ENCODE measurements at regions not wholly inside any gene's neighbourhood (a gene's known extent, or its start where the extent isn't known, plus 50 kb on each side); places are given as distances from the start of the nearest gene placed in this dataset.
"Not testable (repeated sequence)": the region's sequence is repeated elsewhere in the genome, so short reads cannot be mapped to it uniquely, and the experiment has no call there.

DNA sequence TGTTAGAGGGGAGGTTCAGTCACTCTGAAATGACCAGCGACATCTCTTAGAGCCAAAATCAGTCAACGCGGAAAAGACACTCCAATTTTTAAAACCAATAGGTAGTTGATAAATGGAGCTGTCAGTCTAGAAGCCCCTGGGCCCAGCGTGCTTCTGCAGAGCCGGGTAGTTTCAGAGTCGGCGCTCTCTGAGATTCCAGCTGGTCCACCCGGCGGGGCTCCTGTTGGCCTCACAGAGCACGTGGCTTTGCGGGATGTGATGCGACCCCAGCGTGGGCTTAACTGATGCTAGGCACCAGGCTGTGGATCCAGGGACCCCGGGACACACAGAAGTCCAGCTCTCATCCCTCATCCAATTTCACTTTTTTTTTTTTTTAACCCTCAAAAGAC lies 245.9 kb downstream of the BCL2L11 start:
- DNase-seq (ENCODE audit: low read depth in 1 of 2, low spot score in 1 of 2); H3K27me3 ChIP-seq (ENCODE audit: insufficient read depth, poor library complexity, severe bottlenecking): not testable (repeated sequence)

DNA sequence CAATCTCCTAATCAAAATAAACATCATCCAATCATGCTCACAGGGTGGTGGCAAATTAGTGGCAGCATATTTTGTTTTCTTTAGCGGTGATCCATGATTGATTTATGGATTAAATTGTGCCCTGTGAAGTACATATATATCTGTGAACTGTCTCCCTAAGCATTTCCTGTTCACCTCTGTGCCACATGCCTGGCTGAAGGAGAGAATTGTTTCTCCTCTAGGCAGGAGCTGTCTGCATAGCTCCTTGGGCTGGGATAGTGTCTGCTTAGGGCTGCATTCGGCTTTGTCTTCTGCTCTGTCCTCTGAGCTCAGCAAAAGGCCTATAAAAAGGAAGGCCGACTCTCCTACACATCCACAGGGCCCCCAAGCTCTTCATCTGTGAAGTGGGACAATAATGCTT lies 246.4 kb downstream of the BCL2L11 start:
- H3K4me3 ChIP-seq (replicated peaks; ENCODE audit: insufficient read depth, low read length); H3K27me3 ChIP-seq (ENCODE audit: insufficient read depth, poor library complexity, severe bottlenecking); H3K27ac ChIP-seq (replicated peaks); DNase-seq (ENCODE audit: low read depth in 1 of 2, low spot score in 1 of 2): not testable (repeated sequence)

More for the DNA sequence above, 245.9 kb downstream of the BCL2L11 start:
- H3K4me3 ChIP-seq (replicated peaks; ENCODE audit: insufficient read depth, low read length); H3K27ac ChIP-seq (replicated peaks): not testable (repeated sequence)

DNA sequence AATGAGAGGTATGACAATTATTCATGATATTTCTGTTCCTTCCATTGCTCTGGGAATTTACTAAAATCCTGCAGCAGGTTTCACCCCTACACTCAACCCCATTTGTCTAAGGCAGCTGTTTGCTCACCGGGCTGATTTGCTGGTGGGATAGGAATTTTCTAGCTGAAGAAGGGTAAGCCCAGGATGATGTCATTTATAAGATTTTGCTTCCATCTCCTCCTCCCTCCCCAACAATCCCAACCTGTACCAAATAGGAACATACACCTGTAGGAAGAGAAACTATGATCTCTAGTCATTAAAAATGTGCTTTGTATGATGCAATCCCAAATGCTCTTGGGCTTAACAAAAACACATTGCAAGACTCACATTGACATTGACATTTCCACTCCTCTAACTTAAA lies 247.2 kb downstream of the BCL2L11 start:
- DNase-seq (ENCODE audit: low read depth in 1 of 2, low spot score in 1 of 2); H3K27me3 ChIP-seq (ENCODE audit: insufficient read depth, poor library complexity, severe bottlenecking); H3K4me3 ChIP-seq (replicated peaks; ENCODE audit: insufficient read depth, low read length); H3K27ac ChIP-seq (replicated peaks): not testable (repeated sequence)

DNA sequence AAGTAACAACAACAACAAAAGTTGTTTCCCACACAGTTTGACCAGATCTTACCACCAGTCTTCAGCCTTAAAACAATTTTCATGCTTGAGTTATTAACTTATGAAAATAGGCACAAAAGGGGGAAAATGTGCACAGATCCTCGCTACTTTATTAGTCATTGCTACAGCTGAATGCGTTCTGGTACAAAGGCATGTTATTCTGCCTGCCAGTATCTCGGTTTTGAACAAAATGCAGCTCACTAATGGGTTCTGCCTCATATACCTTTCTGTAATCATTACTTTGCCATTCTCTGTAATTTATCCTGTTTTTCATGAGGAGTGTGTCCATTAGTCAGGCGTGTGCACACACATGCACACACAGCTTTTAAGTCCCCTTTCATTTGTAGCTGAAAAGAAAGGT lies 247.6 kb downstream of the BCL2L11 start:
- H3K27me3 ChIP-seq (ENCODE audit: insufficient read depth, poor library complexity, severe bottlenecking); DNase-seq (ENCODE audit: low read depth in 1 of 2, low spot score in 1 of 2); H3K4me3 ChIP-seq (replicated peaks; ENCODE audit: insufficient read depth, low read length); H3K27ac ChIP-seq (replicated peaks): not testable (repeated sequence)

DNA sequence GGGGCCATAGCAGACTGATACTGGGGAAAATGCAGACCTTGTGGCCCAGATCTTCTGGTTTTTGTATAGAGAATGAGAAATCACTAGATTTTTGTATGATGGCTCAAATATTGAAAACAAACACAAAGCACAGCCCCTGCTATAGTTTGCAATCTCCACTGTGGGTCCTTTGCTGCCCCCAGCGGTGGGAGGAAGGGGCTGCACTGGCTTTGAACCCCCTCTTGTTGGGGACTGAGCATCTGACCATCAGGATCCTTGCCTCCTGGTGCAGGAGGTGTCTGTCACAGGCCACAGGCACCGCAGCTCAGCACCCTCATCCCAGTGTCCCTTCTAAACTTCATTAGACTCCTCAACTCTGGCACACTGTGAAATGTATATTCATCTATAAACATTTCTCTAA lies 252.3 kb downstream of the BCL2L11 start:
- not testable (repeated sequence) for H3K4me3 ChIP-seq (replicated peaks; ENCODE audit: insufficient read depth, low read length); H3K27ac ChIP-seq (replicated peaks); H3K27me3 ChIP-seq (ENCODE audit: insufficient read depth, poor library complexity, severe bottlenecking); DNase-seq (ENCODE audit: low read depth in 1 of 2, low spot score in 1 of 2)

DNA sequence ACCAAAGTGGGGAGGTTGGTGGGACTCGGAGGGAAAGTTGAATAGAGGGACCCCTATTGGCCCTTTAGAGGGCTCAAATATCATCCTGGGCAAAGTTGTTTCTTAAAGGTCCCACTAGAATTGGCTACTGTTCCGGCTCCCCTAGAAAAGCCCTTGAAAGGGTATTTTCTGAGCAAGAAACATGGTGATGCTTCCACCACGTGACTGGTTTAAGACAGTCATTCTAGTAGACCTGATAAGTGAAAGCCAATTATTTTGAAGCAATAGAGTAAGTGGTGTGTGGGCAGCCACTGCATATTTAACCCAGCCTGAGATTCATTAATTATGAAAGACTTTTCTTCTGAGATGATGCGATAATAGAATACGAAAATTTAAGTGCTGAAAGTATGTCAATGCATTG lies 253.3 kb downstream of the BCL2L11 start:
- H3K4me3 ChIP-seq (replicated peaks; ENCODE audit: insufficient read depth, low read length); DNase-seq (ENCODE audit: low read depth in 1 of 2, low spot score in 1 of 2); H3K27me3 ChIP-seq (ENCODE audit: insufficient read depth, poor library complexity, severe bottlenecking); H3K27ac ChIP-seq (replicated peaks): not testable (repeated sequence)

DNA sequence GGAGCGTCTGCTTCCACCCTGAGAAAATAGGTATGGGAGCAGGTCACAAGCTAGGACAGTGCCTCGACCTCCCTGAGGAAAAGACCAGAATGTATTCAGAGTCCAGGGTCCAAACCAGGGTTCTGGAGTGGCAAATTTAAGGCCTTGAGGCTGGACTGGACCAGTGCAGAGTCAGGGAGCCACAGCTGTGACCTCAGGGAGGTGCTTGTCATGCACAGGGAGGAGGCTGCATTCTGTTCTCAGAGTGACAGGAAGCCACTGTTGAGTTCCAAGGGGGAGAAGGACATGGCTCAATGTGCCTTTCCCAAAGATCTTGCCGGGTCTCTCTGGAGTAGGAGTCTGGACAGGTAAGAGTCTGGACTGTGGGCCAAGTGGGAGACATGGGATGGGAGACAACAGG lies 254.0 kb downstream of the BCL2L11 start:
- not testable (repeated sequence) for H3K27me3 ChIP-seq (ENCODE audit: insufficient read depth, poor library complexity, severe bottlenecking); H3K4me3 ChIP-seq (replicated peaks; ENCODE audit: insufficient read depth, low read length); DNase-seq (ENCODE audit: low read depth in 1 of 2, low spot score in 1 of 2); H3K27ac ChIP-seq (replicated peaks)

DNA sequence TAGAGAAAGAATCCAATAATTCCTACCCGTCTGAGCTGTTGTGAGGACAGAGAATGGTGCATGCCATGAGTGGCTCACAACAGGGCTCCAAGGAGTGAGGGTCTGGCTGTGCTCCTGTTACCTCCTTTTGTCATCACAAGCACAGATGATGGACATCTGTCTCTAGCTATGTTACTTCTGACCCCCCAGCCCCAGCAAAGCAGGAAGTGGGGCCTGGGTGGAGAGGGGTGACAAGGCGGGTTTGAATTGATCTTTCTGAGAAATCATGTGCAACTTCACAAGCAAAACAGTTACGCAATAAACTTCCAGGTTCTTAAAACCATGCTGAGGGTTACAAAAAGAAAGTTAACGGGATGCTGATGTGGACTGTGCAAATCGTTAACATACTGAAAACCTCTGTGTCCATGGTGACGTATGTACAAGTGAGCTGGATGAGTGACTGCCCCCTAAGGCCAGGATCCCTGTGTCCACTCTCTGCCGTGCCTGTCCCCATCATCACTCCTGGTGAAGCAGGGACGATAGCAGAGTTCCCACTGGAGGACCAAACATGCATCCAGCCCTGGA lies 254.7 kb downstream of the BCL2L11 start:
- not testable (repeated sequence) for H3K27me3 ChIP-seq (ENCODE audit: insufficient read depth, poor library complexity, severe bottlenecking); H3K4me3 ChIP-seq (replicated peaks; ENCODE audit: insufficient read depth, low read length); H3K27ac ChIP-seq (replicated peaks)
- DNase-seq (ENCODE audit: low read depth in 1 of 2, low spot score in 1 of 2): peak; percentile 19 to 22

DNA sequence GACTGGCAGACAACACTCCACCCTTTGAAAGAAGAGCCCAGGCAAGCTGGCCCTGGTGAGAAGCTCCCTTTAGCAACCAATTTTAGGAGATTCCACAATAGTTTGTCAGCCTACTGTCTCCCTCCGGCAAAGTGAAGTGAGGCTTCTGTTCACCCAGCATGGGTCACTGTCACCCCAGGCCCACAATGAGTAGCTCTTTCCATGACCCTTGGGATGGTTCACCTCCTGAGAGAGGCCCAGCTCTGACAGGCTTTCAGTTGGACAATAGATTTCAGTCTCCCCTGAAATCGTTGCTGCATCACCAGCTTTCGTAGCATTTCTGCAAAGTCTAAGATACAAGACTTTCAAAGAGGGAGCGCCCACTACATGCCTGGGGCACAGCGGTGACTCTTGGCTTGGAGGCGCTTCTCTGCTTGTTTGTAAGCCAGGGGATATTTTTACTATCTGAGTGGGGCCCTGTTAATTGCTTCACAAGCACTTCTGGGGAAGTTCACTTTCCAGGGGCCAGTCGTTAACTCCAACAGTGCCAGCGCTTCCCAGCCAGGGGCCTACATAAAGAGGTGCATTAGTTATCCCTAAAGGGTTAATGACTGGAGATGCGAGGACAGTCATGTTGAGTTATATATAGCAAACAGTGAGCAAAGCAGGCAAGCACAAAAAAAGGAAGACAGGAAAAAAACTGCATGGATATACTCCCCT lies 255.7 kb downstream of the BCL2L11 start:
- DNase-seq (ENCODE audit: low read depth in 1 of 2, low spot score in 1 of 2): peak in 1 of 2 experiments; percentile 14

DNA sequence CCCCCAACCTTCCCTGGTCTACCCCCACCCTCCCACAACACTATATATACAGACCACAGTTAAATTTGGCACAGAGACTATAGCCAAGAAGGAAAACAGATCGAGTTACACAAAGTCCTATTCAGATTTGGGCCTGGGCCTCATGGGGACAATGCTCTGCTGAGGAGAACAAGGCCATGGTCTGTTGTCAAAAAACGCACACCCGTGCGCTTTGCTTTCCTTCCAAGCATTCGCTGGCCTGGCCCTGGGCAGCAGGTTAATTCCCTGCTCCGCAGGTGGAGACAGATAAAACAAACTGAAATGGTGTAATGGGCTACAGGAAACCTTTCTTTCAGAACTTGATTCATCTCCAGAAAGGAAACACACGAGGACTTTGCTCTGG lies 256.2 kb downstream of the BCL2L11 start:
- H3K4me3 ChIP-seq (replicated peaks; ENCODE audit: insufficient read depth, low read length); H3K27me3 ChIP-seq (ENCODE audit: insufficient read depth, poor library complexity, severe bottlenecking); DNase-seq (ENCODE audit: low read depth in 1 of 2, low spot score in 1 of 2); H3K27ac ChIP-seq (replicated peaks): not testable (repeated sequence)

More for the DNA sequence above, 255.7 kb downstream of the BCL2L11 start:
- not testable (repeated sequence) for H3K4me3 ChIP-seq (replicated peaks; ENCODE audit: insufficient read depth, low read length); H3K27ac ChIP-seq (replicated peaks); H3K27me3 ChIP-seq (ENCODE audit: insufficient read depth, poor library complexity, severe bottlenecking)

DNA sequence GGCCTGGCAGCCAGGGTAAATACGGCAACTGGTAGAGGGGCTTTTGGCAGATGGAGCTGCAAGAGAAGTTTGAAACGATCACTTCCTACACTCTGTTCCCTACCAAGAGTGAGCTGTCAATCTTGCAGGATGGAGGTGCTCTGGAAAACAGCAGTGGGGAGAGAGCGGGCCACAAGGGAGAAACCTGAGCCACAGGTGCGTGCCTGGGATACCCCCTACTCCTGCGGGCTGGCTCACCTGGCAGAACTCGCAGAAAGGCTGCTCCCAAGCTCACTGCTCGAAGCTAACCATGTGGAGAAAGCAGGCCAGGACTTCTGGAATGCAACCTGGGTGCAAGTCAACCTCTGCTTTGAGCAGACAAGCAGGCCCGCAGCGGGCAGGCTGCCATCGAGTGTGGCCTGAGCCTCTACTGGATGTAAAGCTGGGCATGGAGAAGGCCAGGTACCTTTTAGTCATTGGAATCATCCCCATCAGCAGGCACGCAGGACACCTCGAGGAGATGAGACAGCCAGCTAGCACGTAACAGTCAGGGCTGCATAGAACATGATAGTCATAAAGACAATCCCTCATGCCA lies 256.8 kb downstream of the BCL2L11 start:
- not testable (repeated sequence) for H3K4me3 ChIP-seq (replicated peaks; ENCODE audit: insufficient read depth, low read length); DNase-seq (ENCODE audit: low read depth in 1 of 2, low spot score in 1 of 2); H3K27ac ChIP-seq (replicated peaks); H3K27me3 ChIP-seq (ENCODE audit: insufficient read depth, poor library complexity, severe bottlenecking)

DNA sequence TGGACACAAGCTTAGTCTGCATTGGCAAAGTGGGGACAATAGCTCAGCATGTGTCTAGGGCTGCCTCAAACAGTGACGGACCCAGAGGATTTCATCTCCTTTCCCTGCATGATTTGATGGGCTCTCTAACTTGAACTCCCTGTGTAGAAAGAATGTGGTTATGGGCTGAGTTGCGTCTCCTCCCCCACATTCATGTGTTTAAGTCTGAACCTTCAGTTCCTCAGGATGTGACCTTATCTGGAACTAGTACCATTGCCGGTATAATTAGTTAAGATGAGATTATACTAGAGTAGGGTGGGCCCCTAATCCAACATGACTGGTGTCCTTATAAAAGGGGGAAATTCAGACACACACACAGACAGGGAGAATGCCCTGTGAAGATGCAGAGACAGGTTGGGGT lies 257.6 kb downstream of the BCL2L11 start:
- H3K4me3 ChIP-seq (replicated peaks; ENCODE audit: insufficient read depth, low read length); H3K27me3 ChIP-seq (ENCODE audit: insufficient read depth, poor library complexity, severe bottlenecking): not testable (repeated sequence)

DNA sequence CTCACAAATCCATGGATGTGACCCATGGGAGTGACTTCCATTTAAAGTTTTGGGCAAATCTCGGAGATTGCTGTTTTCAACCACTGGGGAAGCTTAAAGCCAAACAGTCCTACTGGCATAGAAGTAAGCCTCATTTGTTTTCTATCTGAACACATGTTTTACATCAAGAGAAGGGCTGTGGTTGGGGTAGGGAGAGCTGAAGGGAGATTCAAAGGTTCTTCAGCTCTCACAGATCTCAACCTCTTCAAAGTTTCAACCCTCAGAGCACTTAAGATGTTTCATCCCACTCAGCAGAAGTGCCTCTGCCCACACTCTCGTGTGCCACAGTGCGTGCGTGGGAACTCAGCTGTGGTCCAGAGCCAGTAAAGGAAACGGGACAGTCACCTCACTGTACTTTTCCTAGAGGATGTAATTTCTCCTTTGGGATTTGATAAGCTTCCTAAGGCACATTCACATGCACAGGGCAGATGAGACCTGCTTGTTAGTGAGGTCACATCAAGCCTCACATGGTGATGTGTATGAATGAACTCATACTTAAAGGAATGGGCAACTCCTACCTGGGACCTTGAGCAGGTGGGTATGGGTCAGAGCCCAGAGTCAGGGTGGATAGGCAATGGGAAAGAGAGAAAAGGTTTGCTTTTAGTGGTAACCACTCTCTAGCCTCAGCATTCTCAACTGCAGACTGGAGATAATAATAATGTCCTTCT lies 260.2 kb downstream of the BCL2L11 start:
- not testable (repeated sequence) for DNase-seq (ENCODE audit: low read depth in 1 of 2, low spot score in 1 of 2); H3K27ac ChIP-seq (replicated peaks); H3K27me3 ChIP-seq (ENCODE audit: insufficient read depth, poor library complexity, severe bottlenecking); H3K4me3 ChIP-seq (replicated peaks; ENCODE audit: insufficient read depth, low read length)

More for the DNA sequence above, 257.6 kb downstream of the BCL2L11 start:
- H3K27ac ChIP-seq (replicated peaks); DNase-seq (ENCODE audit: low read depth in 1 of 2, low spot score in 1 of 2): not testable (repeated sequence)
